GM19468 (cell line): ENCODE measurements at regions not wholly inside any gene's neighbourhood (a gene's known extent, or its start where the extent isn't known, plus 50 kb on each side); places are given as distances from the start of the nearest gene placed in this dataset.
A peak's percentile ranks its signal among the peaks of the same experiment; 100 is the strongest.
"Not testable (repeated sequence)": the region's sequence is repeated elsewhere in the genome, so short reads cannot be mapped to it uniquely, and the experiment has no call there.

Experiments used
- ATAC-seq: cut with Tn5 transposase; IDR thresholded peaks from one replicate; pipeline ENCODE4 v1.9.1; 2021; ENCODE audit warnings: mild to moderate bottlenecking, moderate library complexity, moderate number of reproducible peaks; ENCODE audit not compliant: unreplicated experiment; ENCODE audit errors: extremely low read depth

DNA sequence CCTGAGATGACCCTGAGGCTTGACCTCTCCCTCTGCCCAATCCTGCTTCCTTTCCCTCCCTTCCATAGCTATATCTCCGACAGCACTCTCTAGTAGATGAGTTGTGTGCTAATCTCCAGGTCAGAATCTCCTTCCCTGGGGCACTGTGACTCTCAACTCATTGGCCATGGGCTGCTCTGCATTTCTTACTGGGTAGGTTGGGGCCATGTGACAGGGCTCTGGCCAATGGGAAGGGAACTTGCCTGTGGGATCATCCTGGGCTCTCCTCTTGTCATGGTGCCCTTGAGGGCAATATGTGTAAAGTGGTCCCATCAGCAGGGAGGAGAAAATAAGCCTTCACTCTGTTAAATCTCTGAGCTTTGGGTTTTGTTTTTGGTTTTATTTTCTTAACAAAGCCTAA is 80.1 kb upstream of the ANKRD1 start:
- ATAC-seq, result no peak

DNA sequence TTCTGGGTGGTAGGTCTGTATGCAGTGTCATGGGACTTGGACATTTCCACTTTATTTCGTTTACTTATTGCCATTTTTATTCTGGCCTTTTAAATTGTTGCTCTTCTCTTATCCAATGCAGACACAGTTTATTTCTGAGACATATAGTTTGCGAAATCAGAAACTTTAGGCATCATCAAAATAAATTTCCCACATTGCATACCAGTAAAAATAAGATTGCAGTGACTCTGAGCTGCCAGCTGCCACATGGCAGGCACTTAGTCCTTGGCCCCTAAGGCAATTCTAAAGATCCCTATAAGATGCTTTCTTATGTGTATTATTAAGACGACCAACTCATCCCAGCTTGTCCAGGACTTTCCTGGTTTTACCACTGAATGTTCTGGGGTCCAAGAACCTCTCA is 81.8 kb upstream of the ANKRD1 start:
- ATAC-seq, result no peak

DNA sequence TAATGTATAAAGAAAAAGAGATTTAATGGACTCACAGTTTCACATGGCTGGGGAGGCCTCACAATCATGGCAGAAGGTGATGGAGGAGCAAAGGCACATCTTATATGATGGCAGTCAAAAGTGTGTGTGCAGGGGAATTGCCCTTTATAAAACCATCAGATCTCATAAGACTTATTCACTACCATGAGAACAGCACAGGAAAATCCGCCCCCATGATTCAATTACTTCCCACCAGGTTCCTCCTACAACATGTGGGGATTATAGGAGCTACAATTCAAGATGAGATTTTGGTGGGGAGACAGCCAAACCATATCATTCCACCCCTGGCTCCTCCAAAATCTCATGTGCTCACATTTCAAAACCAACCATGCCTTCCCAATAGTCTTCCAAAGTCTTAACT is 82.5 kb upstream of the ANKRD1 start:
- ATAC-seq, result not testable (repeated sequence)

DNA sequence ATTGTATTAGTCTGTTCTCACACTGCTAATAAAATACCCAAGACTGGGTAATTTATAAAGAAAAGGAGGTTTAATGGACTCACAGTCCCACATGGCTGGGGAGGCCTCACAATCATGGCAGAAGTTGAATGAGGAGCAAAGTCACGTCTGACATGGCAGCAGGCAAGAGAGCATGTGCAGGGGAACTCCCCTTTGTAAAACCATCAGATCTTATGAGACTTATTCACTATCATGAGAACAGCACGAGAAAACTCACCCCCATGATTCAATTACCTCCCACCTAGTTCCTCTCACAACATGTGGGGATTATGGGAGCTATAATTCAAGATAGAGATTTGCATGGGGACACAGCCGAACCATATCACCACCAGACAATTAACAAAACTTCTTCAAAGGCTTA is 84.4 kb upstream of the ANKRD1 start:
- ATAC-seq, result not testable (repeated sequence)

DNA sequence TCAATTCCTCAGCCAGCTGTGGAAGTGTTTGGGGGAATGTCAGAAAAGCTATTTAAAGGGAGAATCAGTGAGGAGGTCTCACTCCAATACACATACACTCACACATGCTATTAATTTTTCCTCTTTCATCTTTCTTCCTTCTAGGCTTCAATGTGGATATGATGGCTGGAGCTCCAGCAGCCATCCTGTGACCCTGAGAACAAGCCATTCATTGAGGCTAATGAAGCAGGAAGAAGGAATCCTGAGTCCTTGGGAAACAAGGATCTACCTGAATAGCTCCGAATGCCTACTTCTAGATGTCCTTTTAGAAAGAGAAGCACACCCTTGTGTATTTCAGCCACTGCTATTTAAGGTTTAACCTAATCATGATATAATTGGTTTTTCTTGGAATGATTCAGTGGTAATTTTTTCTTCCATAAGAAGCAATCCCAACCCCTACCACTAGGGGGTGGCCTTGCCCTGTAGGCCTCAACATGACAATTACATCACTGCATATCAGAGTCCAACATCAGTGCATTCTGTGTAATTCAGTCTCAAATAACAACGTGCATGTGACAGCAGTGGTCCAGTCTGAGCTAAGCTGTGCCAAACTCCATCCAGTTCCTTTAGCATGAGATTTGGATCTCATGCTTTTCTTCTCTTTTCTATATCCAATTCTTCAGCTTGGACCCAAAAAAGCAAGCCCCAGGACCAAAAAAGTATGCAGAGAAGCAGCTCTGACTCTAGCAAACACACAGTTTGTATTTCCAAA is 85.3 kb upstream of the ANKRD1 start:
- no peak for ATAC-seq

DNA sequence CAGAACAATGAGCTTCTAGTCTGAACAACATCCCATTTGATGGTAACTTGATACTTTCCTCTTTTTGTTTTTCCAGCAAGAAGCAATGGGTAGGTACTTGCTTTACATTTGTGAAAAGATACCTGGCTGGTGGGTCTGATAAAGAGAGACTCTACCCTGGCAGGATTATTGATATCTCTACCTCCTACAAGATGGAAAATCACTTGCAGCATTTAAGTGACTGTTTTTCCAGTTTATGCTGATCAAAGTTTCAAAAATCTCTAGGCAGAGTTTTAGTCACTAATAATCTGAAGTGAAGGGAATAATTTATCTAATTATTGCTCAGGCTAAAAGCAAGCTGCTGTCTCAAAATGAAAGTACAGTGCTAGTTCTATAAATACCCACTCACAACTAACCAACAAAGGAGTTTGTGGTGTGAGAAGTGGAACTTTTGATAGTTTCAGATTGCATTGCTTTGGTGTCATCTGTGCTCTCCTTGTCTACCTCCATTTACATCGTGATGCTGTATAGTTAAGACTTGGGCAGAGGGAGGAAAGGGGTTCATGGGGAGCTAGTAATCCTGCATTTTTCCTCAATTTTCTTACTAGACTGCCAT is 86.0 kb upstream of the ANKRD1 start:
- peak; percentile 96 for ATAC-seq

DNA sequence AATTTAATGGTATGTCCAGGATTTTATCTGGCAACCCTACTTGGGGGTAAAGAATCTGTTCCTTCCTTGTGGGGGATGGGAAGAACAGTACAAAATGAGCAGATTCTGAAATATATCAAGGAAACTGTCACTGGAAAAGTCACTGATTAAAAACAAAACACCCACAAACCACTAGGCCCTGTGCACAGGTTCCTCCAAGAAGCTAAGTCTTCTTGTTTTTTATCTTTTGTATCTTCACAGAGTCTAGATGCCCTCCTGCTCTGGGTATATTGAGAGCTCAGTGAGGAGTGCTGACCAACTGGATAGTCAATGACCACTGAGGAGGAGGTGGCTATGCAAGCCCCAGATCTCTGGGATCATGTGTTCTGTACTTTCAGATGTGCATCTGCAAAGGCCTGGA is 86.8 kb upstream of the ANKRD1 start:
- ATAC-seq, result no peak

DNA sequence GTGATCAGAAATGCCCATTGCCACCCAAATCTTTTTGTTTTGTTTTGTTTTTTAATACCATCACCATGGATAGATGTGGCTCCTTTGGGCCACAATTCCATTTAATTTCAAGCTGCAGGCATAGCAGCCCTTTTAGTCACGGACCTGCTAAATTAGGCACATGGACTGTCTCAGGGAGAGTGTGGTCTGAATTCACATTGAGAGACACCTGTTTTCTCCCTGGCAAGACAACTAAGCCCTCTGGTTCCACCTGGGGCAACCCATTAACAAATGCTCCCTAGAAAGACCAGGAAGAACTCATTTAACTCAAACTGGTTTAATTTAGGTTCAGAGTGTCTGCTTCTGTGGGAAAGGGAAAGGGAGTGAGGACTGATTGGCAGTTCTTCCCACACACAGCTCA is 88.2 kb upstream of the ANKRD1 start:
- no peak for ATAC-seq

DNA sequence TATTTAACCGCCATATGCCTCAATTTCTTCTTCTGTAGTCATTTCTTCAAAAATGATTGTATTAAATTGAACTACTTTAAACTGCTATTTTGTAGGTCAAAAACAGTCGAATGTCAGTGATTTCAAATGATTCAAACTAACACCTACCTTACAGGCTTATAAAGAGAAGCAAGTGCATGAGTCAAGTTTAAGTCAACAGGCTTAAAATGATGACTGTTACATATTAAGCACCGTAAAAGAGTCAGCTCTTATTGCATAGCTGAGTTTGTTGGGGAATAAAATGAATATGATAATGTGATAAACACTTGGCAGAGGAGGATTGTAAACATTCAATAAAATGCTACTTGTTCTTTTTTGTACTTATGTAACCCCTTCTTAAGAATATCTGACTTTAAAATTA is 90.1 kb upstream of the ANKRD1 start:
- ATAC-seq, result no peak

DNA sequence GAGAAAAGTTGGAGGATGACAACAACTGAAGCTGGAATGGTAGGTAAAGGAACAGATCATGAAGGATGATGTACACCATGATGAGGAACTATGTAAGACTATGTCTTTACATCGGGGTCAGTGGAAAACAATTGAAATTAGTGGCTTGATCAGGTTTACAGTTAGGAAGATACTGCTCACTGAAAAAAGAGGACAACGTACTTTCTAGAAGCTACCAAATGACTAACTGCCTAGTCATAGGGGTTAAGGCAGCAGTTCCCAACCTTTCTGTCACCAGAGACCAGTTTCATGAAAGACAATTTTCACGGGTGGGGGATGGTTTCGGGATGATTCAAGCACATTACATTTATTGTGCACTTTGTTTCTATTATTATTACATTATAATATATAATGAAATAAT is 91.6 kb upstream of the ANKRD1 start:
- no peak for ATAC-seq

DNA sequence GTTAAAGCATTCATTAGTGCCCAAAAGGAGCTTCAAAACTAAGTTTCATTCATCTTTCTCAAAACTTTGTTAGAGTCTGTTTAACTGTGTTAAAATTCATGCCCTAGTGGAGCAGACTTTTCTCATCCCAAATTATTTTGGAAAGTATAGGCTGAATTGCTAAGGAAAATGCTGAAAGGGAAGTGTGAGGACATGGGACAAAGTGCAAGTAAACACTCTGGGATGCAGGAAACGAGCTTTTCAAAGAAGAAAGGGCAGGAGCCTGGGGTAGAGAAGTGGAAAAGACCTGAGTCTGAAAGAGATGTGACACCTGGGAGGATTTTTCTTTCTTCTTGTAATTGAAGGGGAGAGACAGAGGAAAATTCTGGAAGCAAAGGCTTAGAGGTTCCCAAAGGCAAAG is 93.1 kb upstream of the ANKRD1 start:
- no peak for ATAC-seq

DNA sequence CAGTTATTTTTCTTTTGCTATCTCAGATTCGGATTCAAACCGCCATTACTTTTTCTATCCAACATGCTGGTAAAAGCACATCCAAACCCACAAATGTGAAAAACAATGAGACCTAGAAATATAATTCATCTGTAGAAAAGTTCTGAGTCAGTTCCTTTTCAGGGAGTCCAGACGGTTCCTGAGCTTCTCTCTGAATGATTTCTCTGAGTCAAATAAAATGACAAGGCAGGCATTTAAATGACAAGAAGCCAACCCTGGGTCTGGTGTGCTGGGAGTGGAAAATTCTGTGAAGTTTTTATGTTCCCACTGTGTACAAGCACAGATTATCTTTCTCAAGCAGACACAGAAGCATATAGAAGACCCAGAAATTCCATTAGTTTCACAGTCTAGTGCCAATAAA is 96.3 kb upstream of the ANKRD1 start:
- no peak for ATAC-seq

DNA sequence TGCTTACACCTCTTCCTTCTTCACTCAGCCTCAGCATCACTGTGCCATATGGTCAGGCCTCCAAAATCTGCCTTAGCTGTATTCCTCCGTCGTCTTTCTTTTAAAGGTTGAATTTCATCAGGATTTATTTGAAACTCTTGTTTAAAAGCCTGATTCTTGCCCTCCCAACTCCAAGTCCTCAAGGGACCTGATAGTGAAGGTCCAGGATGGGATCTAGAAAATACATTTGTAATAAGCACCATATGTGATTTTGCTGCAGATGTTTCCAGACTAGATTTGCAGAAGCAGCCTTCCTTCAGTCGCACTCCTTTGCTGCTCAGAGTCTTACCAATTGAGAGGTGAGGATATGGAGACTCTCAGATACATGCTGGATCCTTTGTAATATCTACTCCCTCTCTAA is 101.0 kb upstream of the ANKRD1 start:
- ATAC-seq, result no peak

DNA sequence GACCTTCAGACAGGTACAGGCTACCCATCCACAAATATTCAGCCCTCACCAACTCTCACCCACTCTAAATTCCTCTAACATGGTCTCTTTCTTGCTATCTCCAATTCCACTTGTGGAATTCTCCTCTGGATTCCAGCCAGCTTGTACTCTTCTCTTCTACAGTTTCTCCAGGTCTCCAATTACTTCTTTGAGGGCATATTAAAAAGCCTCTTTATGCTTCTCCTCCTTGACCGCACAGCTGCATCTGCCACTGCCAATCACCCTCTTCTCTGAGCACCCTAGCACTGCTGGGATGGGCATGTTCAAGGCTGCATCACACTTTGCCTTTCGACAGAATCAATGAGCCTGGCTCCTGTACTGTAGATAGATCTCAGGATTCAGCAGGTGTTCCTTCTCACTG is 101.5 kb upstream of the ANKRD1 start:
- no peak for ATAC-seq

DNA sequence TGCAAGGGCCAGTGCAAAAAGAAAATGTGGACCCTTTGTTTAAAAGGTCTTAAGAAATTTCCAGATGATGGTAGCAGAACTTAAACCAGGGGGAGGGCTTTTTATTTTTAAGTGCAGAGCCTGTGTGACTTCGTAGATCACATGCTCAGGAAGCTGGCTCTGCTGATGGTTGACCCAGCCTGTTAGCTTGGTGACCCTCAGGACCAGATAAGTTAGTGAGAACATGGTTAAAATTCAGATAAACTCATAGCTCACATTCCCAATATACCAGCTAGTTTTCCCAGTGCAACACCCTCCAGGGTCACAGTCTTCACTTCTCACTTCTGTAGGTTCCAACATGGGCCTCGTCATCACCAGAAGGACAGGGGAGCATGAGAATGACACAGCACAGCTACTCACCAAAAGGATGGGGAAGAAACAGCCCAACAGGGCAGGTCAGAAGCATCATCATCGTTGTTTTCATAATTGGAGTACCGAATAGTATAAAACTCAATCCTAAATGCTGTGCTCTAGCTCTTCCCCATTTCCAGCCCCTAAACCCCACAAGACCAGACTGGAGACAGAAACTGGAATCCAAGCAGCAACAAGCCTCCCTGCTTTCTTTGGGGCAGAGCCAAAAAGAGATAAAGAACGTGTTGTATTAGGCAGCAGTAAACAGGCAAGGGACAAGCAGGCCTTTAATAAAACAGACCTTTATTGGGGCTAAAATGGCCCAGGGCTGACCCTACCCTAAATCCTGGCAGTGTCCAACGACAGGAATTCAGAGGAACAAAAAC is 102.2 kb upstream of the ANKRD1 start:
- ATAC-seq, result no peak

DNA sequence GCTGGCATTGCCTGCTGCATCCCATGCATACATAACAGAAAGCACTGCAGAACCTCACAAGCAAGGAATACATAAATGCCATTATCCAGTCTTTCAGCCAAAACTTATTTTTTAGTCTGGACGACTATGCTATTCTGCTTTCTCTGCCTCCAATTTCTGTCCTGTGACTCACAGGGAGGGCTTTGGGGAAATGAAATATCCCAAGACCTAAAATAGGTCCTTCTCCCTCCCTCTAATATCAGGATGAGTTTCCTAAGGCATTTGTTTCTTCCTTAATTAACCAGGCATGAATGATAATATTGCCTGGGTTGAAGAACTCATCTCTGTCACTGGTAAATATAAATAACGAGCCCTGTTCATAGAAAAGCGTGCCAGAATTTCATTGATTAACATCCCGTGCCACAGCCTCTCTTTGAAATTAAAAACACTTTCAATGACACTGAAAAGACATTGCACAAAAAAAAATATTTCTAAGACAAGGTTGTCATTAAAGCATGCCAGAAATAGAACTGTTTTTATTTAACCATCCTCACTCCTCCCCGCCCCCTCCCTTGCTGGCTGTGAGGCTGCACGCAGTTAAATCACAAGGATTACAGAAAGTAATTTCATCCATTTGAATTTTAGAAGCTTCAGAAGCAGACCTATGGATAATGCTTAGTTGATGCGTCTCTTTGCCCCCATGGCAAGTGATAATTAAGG is 103.0 kb upstream of the ANKRD1 start:
- ATAC-seq, result no peak

DNA sequence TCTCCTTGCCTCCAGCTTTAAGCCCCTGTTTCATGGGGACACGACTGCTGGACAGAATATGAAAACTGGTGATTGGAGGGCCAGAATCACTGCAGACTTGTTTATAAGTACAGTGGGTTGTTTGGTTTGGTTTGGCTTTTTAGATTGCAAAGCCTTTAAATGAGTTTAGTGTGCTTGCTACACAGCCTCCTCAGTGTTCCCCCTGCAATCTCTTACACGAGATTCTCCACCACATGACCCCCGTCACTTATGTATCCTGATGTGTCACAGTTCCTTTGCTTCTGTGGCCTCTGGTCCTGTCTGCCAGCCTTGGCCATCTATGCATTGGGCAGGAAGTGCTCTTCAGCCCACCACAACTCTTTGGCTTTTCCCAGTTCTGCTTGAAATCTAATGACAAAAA is 103.7 kb upstream of the ANKRD1 start:
- ATAC-seq, result no peak

DNA sequence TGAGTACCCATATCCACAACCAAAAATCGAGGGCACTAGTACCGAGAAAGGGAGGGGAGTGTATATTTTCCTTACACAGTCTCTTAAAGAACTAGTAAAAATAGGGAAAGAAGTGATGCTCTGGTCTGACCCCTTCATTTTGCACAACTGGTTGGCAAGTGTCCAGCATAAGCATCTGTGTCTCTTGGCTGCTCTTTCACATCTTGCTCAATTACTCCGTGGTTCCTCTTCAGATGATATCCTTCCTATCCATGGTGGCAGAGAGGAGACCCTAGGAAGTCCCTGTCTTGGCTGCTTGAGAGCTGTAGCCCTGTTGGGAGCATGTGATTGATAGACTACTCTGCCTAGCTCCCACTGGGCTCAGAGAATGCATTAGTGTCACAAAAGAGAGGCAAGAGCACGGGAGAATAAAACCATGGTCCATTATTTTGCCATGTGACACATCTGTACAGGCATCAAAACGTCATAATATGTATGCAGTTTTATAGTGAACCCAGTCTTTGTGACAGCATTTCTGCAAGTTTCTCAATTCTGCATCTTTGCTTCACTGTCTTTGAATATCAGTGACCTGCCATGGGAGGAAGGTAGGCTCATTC is 111.8 kb upstream of the ANKRD1 start:
- ATAC-seq, result no peak

DNA sequence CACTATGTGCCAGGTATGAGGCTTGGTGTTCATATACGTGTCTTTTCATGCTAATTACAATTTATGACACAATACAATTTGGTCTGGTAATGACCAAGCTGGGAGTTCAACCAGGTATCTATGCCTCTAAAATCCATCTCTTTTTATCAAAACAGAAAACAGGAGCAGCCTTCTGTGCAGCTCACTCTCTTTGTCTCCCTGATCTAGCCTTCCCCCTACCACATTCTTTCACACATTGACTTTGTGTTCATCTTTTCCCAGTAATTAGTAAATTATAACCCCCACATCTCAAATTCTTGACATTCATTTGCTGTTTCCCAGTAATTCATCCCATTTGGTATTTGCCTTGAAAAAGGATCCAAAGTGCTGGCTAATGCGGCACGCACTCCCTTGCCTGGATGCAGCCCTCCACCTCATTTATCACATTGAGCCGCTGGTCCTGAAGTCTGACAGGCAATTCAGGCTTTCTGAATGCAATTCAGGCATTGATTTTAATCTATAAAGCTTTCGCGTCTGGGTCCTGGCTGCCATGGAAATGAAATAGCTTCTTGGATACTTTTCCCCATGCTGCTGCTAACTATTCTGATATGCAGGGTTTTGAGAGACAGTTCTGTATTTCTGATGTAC is 112.5 kb upstream of the ANKRD1 start:
- no peak for ATAC-seq

DNA sequence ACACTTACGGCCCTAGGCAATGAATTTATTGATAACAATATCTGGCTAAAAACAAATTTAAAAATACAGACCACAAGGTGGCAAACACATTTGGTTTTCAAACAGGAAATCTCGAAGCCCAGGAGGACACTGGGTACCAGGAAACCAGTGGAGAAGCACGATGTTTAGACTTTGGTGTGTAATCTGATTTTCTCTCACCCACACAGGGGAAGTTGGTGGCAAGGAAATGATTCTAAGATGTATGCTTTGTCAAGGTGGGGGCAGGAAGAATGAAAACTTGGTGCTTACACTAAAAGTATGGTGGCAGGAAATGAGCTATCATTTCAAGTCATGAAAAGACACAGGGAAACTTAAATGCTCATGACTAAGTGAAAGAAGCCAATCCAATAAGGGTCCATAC is 113.2 kb upstream of the ANKRD1 start:
- no peak for ATAC-seq
